22Rv1 (cell line): ENCODE measurements at regions not wholly inside any gene's neighbourhood (a gene's known extent, or its start where the extent isn't known, plus 50 kb on each side); places are given as distances from the start of the nearest gene placed in this dataset.

Experiments
- H3K27ac ChIP-seq: fragments of 450-650 bp; 2 replicates; pipeline ENCODE4 v1.5.1; 2017
- CTCF ChIP-seq: fragments of 450-650 bp; IDR thresholded peaks from 2 replicates; pipeline ENCODE4 v1.5.1; 2017; ENCODE audit warnings: mild to moderate bottlenecking
- ZFX ChIP-seq: fragments of 450-650 bp; IDR thresholded peaks from 2 replicates; pipeline ENCODE4 v1.6.1; 2017; ENCODE audit warnings: antibody characterized with exemption, borderline replicate concordance

DNA sequence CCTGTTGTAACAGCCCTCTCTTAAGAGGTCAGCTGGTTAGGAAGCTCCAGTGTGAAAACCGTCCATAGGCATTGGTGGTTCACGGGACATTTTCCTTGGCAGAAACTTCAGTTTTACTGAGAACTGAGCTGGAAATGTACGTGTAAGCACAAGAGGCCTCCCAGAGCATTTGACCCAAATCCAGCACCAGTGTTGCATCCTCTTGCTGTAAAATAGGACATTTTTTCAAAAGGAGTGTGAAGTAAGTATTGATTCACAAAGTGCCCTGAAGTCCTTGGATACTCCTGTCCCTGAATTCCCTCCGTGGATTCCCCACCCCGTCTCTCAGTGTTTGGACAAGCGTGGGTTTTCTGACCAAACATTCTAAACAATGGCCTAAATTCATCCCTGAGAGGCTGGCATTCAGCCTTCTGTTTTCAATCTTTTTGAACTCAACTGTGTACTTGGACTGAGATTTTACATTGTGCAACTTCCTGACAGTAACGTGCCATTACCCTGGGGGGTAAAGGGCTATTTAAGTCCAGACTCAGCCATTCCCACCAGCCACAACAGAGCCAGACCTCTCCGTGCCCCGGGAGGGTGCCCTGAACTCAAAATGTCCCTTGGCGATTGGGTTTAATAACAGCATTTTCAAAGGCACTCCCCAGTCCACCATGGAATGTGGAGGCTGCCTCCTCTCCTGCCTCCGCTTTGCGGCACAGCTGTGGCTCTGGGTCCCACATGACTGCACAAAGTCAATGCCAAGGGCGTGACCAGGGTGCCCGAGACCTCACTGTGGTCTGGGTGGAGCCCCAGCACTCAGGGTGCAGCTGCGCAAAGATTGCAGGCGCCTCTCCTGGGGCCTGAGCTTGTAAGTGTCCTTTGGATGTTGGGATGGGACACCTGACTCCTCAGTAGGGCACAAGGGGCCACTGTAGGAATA lies 92.7 kb upstream of the AFDN start:
- TF ChIP-seq CTCF = no peak
- no peak for TF ChIP-seq ZFX
- no peak overlapping the region for H3K27ac ChIP-seq

- H3K27ac ChIP-seq = no peak overlapping the region
- no peak for TF ChIP-seq CTCF
- no peak for TF ChIP-seq ZFX
These were observed 92.0 kb upstream of the AFDN start for GRCh38 chr6:167734662-167735083.

- H3K27ac ChIP-seq = no peak overlapping the region
- no peak for TF ChIP-seq CTCF
- TF ChIP-seq ZFX = no peak
These were observed 91.4 kb upstream of the AFDN start for GRCh38 chr6:167735084-167735950.

DNA sequence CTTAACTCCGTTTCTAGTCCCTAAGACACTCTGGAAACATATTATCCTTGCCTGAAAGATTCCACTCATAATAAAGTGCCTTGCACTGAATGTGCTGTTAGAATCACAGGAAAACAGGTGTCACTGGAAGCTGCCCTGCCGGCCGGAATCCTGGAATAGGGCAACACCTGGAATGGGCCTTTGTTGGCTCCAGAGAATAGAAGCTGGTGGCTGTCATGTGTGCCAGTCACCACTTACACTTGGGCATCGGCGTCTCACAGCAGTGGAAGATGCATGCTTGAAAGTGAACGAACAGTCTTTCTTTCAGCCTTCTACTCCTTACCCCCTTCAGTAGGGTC lies 90.8 kb upstream of the AFDN start:
- no peak for TF ChIP-seq CTCF
- TF ChIP-seq ZFX = no peak
- H3K27ac ChIP-seq = no peak overlapping the region

DNA sequence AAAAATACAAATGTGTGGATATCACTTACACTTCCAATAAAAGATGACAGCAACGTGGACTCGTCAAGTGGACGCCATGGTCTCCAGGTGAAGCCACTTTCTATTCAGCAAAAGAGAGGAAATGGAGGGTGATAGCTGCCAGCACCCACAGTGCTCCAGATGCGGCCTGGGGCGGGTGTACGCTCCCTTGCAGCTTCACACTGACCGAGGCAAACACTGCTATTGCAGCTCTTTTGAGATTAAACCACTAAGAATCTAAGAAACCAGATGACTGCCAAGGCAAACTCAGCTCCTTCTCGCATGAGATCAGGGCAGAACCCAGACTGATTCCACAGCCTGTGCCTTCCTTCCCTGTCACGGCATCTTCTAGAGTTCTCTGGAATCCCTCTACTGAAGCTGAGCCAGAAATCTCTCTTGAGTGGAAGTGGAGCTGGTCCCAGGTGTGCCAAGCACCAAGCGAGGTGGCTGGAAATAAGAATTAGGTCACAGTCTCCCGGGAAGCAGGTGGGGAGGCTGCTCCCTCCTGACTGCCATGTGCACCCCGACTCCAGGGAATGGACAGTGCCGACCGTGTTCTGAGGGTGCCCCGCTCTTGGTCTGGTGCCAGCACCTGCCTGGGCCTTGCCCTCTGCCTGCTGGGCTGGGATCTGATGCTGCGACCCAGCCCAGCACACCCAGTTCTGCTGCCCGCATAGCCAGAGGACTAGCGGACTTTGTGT lies 90.1 kb upstream of the AFDN start:
- TF ChIP-seq ZFX (no peak), CTCF (no peak)

DNA sequence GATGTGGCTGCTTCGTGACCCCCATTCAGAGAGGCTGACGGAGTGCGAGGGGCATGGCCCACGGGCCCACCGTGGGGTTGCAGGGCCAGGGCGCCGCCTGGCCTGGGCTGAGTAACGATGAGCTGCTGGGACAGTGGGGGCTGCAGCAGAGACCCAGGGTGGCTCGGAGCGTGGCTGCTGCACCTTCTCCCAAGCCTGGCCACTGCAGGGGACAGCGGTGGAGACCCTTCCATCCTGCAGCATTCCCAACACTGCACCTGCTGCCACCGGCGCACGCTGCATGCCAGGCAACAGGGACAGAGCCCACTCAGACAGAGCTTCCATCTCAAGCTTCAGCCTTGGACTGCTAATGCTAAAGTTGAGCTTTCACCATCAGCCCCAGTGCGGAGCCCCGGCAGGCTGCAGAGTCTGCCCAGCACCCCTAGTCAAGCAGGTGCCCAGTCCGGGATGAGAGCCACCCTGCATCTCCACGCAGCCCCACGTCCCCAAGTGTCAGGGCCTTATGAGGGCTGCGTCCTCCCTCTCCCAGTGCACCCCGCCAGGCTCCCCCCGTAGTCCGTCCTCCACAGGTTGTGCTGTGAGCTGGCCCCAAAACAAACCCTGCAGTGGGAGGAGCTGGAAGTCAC lies 89.4 kb upstream of the AFDN start:
- no peak for TF ChIP-seq CTCF
- TF ChIP-seq ZFX = no peak
- no peak overlapping the region for H3K27ac ChIP-seq

More for the DNA sequence above, 90.1 kb upstream of the AFDN start:
- no peak overlapping the region for H3K27ac ChIP-seq
